NCI-H1048 (cell line): ENCODE measurements at regions not wholly inside any gene's neighbourhood (a gene's known extent, or its start where the extent isn't known, plus 50 kb on each side); places are given as distances from the start of the nearest gene placed in this dataset.

Source experiments
- DNase-seq: peaks from one replicate; lab custom pipeline; 2025; lab: John Stamatoyannopoulos, UW

DNA sequence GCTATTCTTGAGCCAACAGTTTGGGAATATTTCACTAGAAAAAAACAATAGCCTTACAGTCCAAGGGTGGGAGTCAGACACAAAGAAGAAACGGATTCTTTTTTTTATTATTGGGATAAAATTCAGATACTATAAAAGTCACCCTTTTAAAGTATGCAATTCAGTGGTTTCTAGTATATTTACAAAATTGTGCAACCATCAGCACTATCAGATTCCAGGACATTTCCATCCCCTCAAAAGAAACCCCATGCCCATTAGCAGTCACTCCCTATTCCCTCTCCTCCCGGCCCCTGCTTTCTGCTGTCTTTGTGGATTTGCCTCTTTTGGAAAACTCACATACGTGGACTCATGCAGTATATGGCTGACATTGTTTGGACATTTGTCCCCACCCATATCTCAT is 134.4 kb downstream of the C16orf95 start:
- no peak for DNase-seq

DNA sequence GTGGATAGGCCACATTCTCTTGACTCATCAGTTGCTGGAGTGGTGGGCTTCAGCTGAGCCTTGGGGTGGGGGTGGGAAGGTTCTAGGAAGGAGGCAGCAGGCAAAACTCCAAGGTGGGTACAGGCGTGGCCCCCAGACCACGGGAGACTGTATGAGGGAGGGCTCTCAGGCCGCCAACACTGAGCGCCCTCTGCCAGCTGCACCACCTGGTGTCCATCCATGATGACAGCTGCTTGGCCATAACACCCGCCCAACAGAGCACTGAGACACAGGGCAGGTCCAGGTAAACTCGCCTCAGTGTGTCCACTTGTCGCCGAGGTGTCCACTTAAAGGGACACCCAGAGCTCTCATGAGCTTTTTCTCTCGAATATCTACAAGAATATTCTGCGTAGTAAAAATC is 133.5 kb downstream of the C16orf95 start:
- no peak for DNase-seq

GRCh38 chr16:87185308-87185707 is 131.9 kb downstream of the C16orf95 start:
- DNase-seq = no peak

- no peak for DNase-seq
These were observed 131.2 kb downstream of the C16orf95 start for GRCh38 chr16:87185983-87186382.

DNA sequence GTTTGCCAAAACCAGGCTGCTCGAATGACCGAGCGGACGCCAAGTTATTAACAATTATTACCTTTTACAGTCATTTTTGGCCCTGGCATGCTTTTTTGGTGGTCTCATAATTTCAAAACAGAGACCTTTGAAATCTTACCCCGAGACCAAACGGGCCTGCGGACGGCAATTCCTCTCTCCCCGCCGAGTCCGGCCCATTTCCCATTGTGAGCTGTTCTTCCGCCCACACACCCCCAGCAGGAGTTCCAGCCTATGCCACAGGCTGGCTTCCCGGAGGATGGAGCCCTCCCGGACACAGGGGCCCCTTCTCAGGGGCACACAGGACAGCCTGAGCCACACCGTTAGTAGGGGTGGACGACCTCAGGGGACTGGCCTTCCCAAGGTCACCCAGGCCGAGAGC is 130.7 kb downstream of the C16orf95 start:
- DNase-seq = no peak

GRCh38 chr16:87186876-87187533 is 130.2 kb downstream of the C16orf95 start:
- no peak for DNase-seq

DNA sequence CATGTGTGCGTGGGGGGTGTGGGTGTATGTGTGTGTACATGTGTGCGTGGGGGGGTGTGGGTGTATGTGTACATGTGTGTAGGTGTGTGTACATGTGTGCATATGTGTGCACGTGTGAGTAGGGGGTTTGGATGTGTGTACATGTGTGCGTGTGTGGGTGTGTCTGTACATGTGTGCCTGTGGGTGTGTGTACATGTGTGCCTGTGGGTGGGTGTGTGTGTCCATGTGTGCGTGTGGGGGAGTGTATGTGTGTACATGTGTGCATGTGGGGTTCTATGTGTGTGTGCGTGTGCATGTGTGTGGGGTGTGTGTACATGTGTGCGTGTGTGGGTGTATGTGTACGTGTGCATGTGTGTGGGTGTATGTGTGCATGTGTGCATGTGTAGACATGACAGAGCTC is 129.1 kb downstream of the C16orf95 start:
- no peak for DNase-seq

GRCh38 chr16:87189426-87189825 is 127.8 kb downstream of the C16orf95 start:
- DNase-seq = no peak

DNA sequence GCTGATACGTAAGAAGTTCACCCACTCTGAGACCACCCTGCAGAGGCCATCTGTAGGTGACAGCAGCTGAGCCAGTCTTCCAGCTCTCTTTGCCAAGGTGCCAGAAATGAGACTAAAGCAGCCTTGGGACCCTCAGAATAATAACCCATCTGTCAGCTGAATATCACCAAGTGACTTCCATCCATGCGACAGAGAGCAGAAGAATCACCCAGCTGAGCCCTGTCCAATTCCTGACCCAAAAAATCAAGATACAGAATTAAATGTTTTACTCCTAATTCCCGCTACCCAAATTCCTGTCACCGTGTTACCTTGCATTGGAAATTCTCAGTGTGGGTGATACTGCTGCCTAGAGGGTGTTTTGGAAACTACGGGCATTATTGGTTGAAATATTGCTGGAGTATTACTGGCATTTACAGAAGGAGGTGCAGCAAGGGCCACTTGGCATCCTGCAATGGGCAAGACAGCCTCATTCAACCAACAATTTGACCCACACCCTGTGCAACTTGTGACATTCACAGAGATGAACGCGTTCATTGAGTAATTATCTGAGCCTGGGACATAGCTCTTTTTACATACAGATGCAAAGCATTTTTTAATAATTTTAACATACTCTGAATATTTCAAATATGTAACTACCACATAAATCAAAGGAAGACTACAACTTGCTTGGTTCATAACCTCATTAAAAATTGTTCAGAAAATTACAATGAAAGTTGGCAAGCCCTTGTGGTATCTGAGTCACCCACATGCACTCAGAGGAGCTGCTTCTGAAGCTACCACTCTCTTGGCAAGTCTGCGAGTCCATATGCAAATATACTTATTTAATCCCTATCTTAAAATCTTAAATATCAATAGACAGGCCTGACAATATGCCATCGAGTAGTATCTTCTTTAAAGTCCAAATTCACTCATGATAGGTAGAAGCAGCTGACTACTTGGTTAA is 126.6 kb downstream of the C16orf95 start:
- no peak for DNase-seq

DNA sequence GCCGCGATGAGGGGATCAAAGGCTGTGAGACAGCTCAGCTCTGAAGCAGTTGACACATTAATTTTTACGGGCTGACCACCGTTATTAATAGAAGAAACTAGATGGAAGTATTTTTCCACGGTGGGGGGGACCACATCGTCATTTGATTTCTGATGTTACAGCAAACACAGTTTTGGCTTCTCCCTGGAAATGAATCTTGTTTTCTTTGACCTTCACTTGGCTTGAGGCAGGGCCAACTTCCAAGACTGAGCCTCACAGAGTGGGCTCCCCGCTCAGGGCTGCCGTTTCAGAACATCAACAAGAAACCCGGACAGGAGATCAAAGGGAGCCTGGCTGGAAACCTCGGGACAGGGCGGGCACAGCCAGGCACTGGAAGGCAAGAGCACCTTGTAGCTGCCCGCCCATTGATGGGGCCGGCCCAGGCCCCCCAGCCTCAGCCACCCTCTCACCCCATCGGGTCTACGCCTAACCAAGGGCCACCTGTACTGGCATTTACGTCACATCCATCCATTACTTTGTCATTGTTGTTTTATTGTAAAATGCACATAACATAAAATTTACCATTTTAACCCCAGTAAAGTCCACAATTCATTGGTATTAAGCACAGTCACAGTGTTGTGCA is 124.6 kb downstream of the C16orf95 start:
- no peak for DNase-seq

GRCh38 chr16:87194172-87194571 is 123.0 kb downstream of the C16orf95 start:
- no peak for DNase-seq

DNA sequence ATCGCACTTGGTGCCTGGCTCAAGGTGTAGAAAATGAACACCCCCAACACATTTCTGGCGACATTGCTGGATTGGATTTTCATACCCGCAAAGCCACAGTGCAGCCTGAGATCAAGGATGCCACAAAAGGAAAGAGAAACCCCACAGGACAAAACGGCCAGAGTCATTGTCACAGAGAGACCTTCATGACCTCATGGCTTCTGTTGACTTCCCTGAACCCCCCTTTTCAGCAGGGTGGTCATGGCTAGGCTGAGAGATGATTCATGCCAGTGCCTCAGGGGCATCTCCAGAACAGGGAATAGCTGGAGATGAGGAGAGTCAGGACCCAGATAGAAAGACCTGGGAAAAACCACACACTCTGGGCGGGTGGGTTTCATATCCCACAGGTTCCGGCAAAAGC is 122.0 kb downstream of the C16orf95 start:
- no peak for DNase-seq

DNA sequence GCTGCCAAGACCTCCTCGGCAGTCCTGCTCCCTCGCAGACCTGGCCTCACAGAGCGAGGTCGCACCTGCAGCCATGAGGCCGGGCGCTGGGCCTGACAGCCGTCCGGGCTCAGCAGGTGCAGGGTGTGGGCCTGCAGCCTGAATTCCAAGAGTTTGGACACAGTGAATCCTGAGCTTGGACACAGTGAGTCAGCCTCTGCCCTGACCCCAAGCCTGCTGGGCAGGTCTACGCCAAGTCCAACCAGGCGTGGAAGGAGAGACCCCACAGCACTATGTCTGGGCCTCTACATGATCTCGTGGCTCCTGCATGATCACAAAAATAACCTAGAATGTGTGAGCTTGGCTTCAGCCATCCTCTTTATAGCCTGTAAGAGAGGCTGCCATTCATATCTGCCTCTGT is 121.0 kb downstream of the C16orf95 start:
- no peak for DNase-seq

DNA sequence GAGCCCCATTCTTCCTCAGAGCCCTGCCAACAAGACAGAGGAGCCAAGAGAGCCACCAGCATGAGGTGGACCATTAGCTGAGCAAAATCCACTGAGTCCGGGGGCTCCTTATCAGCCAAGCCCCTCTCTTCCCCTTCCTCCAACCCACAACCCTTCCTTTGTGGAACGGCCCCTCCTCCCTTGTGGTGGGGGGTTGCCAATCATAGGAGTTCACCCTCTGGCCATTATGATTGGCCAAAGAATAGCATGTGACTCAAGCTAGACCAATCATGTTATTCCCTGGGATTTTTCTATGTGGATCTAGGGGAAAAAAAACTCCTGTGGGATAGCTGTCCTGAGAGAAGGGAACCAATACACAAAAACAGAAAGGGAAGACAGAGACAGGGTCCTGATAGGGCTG is 120.5 kb downstream of the C16orf95 start:
- DNase-seq = no peak

- no peak for DNase-seq
These were observed 118.8 kb downstream of the C16orf95 start for GRCh38 chr16:87198328-87198832.

GRCh38 chr16:87198881-87199280 is 118.3 kb downstream of the C16orf95 start:
- DNase-seq = no peak

DNA sequence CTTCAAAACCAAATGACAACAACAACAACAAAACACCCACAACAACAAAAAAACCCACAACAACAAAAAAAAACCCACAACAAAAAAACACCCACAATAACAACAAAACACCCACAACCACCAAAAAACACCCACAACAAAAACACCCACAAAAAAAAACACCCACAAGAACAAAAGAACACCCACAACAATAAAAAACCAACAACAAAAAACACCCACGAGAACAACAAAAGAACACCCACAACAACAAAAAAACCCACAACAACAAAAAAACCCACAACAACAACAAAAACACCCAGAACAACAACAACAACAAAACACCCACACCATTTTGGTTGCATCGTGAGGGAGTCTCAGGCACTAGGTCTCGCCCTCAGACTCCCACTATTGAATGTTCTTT is 117.8 kb downstream of the C16orf95 start:
- no peak for DNase-seq

DNA sequence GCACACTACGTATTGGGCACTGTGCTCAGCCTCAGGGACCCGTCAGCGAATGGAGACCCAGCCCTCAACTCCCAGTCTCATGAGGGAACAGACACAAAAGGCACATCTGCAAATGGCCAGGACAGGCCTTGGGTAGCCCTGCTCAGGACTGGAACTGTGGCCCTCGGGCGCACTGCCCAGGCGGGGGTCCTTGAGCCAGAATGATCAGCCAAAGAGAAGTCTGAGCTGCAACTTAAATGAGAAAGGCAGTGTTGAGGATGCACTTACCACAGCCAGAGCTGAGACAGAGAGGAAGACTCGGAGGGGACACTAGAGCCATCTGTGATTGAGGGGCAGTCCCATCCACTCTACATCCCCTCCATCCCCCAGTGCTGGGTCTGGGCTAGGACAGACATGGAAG is 117.3 kb downstream of the C16orf95 start:
- DNase-seq = no peak

DNA sequence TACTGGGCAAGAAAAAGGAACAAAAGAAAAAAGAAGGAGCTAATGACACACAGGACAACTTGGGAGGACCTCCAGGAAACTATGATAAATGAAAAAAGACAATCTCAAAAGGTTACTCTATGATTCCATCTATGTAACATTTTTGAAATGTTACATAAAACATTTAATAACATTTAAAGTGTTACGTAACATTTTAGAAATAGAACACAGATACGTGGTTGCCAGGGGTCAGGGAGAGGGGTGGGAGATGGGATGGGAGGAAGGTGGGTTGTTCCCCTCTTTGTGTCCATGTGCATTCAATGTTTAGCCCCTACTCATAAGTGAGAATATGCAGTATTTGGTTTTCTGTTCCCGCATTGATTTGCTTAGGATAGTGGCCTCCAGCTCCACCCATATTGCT is 116.6 kb downstream of the C16orf95 start:
- no peak for DNase-seq

GRCh38 chr16:87201052-87201451 is 116.1 kb downstream of the C16orf95 start:
- no peak for DNase-seq

DNA sequence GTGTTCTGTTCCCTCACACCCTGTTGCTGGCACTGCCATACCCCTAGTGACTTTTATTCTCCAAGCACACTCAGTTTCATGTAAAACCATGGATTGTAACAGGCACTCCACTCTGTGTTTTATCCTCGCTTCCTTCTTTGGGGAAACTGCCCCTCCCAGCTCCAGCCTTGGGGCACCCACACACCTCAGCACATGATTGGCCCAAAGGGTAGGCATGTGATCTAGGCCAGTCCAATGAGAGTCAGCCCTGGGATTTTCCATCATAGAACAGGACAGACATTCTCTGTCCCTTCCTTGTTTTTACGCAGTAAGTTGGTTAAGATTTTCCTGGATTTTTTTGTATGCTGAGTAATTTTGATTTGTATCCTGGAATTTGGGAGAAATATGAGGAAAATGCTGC is 115.4 kb downstream of the C16orf95 start:
- DNase-seq = no peak

DNA sequence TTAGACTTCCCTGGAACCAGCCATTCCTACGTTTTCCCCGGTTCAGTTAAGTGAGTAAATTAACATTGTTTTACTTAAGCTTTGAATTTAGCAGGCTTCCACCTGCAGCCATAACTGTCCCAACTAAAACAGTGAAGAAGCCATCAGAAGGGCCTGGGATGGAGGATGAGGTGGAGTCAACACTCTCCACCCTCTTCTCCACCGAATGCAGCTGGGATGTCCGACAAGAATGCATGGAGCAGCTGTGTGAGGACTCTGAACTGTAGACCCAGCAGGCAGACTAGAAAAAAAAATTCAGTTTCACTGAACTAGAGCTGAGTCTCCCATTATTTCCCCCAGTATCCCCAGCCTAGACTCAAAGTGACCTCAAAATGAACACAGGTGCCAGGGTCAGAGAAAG is 114.8 kb downstream of the C16orf95 start:
- DNase-seq = no peak
